NCI-H1694 (cell line): ENCODE measurements at regions not wholly inside any gene's neighbourhood (a gene's known extent, or its start where the extent isn't known, plus 50 kb on each side); places are given as distances from the start of the nearest gene placed in this dataset.
"Not testable (repeated sequence)": the region's sequence is repeated elsewhere in the genome, so short reads cannot be mapped to it uniquely, and the experiment has no call there.

Source experiments
- DNase-seq: peaks from one replicate; lab custom pipeline; 2025; lab: John Stamatoyannopoulos, UW

GRCh38 chr6:121595646-121596045, 160.2 kb downstream of the GJA1 start:
- no peak for DNase-seq

GRCh38 chr6:121596441-121596840, 161.0 kb downstream of the GJA1 start:
- DNase-seq, result no peak

DNA sequence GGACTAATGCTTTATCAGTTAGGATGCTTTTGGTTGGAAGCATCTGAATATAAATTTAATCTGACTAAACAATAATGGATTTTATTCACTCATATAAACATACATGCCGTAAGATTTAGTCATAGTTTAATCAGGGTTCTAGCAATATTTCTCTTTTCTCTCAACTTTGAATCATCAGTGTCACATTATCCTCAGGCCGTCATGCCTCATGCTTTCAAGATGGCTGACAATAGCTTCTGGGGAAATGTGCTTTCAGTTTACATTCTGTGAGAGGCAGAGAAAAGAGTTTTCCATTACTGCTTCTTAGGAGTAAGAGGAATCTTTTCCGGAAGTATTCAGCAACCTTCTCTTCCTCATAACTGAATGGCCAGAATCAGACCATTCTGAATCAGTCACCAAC, 162.2 kb downstream of the GJA1 start:
- no peak for DNase-seq

- not testable (repeated sequence) for DNase-seq
These were observed 163.9 kb downstream of the GJA1 start for GRCh38 chr6:121599331-121599730.

GRCh38 chr6:121600389-121601168, 165.1 kb downstream of the GJA1 start:
- no peak for DNase-seq

- DNase-seq, result no peak
These were observed 168.0 kb downstream of the GJA1 start for GRCh38 chr6:121603486-121603885.

GRCh38 chr6:121607721-121608120, 172.3 kb downstream of the GJA1 start:
- DNase-seq, result no peak

GRCh38 chr6:121608270-121608669, 172.8 kb downstream of the GJA1 start:
- DNase-seq, result no peak

- no peak for DNase-seq
These were observed 173.8 kb downstream of the GJA1 start for GRCh38 chr6:121609281-121609680.

- no peak for DNase-seq
These were observed 177.5 kb downstream of the GJA1 start for GRCh38 chr6:121612927-121613326.

DNA sequence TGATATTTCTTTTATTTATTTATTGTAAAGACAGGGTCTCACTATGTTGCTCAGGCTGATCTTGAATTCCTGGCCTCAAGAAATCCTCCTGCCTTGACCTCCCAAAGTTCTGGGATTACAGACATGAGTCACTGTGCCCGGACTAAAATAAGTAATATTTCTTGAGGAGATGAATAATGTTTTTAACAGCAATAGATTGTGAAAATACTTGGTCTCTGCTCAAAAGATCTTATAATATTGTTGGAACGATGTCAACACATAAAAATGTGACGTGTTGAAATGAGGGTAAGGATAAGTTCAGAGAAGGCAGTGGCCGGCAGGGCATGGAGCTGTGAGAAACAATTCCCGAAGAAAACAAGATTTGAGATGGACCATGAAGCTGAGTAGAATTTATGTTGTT, 178.7 kb downstream of the GJA1 start:
- no peak for DNase-seq

DNA sequence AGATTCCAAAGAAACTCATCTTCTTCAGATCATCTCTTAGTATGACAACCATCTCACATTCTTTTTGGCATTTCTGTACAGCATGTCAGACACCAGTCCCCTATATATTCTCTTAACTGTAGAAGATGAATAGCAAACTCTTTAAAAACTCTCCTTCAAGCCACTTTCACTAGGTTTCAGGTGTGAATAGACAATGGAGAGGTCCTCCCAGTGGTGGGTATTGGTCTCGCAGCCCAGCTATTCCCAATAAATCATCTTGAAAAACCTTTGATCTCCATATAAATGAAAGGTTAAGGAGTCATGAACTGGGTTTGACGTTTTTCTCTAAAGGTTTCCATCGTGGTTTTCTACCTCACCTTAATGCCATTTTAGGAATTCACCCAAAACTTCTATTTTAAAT, 180.0 kb downstream of the GJA1 start:
- no peak for DNase-seq

GRCh38 chr6:121616406-121616805, 181.0 kb downstream of the GJA1 start:
- no peak for DNase-seq

DNA sequence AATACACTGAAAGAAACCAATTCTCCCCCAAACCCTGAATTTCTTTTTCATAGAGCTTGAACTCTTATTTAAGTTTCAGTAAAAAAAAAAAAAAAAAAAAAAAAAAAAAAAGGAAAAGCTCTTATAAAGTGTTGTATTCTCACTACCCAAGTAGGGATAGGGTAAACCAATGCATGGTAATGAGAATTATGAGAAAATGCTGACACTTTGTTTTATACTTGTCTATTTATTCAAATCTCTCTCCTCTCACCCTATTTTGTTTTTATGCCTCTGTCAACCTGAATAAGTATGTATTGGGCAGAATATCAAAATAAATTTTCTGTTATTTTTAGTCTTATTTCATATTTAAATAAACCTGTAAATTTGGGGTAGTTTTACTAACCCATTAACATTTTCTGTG, 181.9 kb downstream of the GJA1 start:
- DNase-seq, result no peak

DNA sequence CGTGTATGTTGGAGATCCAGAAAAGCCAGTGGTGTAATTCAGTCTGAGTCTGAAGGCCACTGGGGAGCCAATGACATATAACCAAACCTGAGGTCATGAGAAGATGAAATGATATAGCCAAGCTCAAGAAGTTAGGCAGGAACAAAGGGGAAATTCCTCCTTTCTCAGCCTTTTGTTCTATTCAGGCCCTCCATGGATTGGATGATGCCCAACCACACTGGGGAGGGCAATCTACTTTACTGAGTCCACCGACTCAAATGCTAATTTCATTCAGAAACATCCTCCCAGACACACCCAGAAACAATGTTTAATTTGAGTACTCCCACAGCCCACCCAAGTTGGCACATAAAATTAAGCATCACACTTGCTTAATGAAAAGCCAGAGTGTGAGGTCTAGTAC, 183.6 kb downstream of the GJA1 start:
- no peak for DNase-seq

- no peak for DNase-seq
These were observed 184.7 kb downstream of the GJA1 start for GRCh38 chr6:121619987-121620740.

DNA sequence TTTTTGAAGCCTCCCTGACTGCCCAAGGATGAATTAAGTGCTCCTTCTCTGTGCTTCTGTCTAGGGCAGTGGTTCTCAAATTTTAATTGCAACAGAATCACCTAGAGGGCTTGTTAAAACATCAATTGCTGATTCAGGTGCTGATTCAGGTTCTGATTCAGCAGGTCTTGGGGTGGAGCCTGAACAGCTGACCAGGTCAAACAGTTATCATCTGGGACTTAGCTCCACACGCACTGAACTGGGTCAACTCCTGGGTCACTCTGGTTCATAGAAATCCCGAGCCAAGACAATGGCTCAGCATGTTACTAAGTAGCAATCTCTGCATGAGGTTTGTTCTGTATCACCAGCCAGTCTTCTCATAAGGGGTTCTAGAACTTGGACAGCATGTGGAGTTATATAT, 192.3 kb downstream of the GJA1 start:
- DNase-seq, result no peak

- DNase-seq, result no peak
These were observed 195.3 kb downstream of the GJA1 start for GRCh38 chr6:121630716-121631115.

DNA sequence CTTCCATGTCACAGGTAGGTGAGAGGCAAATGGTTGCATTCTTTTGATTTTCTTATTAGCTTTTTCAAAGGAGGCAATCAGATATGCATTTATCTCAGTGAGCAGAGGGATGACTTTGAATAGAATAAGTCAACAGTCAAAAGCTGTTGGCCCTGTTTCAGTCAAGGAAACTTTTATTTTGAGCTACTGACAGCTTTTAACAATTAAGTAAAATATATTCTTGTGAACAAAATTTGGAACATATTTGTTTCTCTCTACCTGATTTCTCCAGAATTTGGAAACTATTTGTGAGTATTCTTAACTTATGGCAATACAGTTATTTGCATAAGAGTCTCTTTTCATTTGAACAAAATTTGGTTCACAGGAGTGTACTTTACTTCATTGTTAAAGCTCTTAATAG, 196.3 kb downstream of the GJA1 start:
- not testable (repeated sequence) for DNase-seq

DNA sequence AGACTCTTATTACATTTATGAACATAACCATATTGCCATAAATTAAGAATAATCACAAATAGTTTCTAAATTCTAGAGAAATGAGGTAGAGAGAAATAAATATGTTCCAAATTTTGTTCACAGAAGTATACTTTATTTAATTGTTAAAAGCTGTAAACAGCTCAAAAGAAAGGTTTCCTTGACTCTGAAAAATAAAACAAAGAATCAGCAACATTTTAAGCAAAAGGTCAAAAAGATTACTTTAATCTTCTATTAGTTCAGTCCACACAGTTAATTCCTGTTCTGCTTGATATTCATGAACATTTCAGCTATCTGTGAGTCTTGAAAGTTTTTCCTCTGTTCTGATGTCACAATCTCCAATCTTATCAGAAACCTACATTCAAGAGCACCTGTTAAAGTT, 197.9 kb downstream of the GJA1 start:
- DNase-seq, result no peak

DNA sequence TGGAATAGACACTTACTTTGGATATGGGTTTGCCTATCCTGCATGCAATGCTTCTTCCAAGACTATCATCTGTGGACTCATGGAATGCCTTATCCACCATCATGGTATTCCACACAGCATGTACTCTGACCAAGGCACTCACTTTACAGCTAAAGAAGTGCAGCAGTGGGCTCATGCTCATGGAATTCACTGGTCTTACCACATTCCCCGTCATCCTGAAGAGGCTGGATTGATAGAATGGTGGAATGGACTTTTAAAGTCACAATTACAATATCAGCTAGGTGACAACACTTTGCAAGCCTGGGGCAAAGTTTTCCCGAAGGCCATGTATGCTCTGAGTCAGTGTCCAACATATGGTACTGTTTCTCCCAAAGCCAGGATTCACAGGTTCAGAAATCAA, 199.1 kb downstream of the GJA1 start:
- DNase-seq, result not testable (repeated sequence)

- no peak for DNase-seq
These were observed 199.9 kb downstream of the GJA1 start for GRCh38 chr6:121635355-121635754.

DNA sequence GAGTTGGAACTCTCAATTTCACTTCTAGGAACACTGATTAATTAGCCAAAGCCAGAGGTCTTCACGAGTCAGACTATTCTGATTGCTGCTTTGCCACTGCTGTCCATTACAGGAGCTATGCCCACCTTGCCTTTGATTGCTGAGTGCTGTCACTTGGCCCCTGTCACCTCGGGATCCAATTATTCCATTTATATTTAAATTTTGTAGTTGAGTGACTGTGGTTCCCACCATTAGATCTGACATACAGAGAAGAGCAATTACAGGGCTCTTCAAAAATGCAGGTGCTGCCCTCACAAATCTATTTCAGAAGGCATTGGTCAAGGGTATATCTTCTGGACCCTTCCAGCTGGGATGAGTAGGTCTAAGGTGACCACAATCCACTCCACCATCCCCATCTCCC, 200.8 kb downstream of the GJA1 start:
- DNase-seq, result not testable (repeated sequence)

GRCh38 chr6:121639021-121639420, 203.6 kb downstream of the GJA1 start:
- DNase-seq, result no peak
